ENCODE measurements at regions not wholly inside any gene's neighbourhood (a gene's known extent, or its start where the extent isn't known, plus 50 kb on each side); places are given as distances from the start of the nearest gene placed in this dataset.
"Not testable (repeated sequence)": the region's sequence is repeated elsewhere in the genome, so short reads cannot be mapped to it uniquely, and the experiment has no call there.

DNA sequence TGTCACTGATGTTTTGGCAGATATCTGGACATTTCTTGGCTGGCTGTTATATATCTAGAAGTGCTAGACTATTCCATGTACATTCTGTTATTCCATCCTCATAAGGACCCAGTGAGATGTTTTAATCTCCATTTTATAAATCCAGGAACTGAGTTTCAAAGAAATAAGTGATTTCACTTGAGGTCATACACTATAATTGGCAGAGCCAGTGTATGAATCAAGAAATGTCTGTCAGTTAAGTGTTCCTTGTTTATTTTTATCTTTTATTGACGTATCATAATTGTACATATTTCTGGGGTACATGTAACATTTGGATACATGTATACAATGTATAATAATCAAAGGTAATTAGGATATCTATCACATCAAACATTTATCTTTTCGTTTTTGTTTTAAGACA is 338.3 kb upstream of the KLF4 start:
- Mint-ChIP-seq H3K27ac (no peak overlapping the region), H3K4me3 (no peak overlapping the region), H3K9me3 (peaks cover 19% of the 10 kb centered on the region), H3K4me1 (no peaks in the 10 kb centered on the region), H3K27me3 (ENCODE audit: low read depth, poor library complexity) (peaks cover 11% of the 10 kb centered on the region), H3K36me3 (ENCODE audit: low read depth) (no peaks in the 10 kb centered on the region)
- TF ChIP-seq, protein P1, sequence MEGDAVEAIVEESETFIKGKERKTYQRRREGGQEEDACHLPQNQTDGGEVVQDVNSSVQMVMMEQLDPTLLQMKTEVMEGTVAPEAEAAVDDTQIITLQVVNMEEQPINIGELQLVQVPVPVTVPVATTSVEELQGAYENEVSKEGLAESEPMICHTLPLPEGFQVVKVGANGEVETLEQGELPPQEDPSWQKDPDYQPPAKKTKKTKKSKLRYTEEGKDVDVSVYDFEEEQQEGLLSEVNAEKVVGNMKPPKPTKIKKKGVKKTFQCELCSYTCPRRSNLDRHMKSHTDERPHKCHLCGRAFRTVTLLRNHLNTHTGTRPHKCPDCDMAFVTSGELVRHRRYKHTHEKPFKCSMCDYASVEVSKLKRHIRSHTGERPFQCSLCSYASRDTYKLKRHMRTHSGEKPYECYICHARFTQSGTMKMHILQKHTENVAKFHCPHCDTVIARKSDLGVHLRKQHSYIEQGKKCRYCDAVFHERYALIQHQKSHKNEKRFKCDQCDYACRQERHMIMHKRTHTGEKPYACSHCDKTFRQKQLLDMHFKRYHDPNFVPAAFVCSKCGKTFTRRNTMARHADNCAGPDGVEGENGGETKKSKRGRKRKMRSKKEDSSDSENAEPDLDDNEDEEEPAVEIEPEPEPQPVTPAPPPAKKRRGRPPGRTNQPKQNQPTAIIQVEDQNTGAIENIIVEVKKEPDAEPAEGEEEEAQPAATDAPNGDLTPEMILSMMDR (IDR thresholded peaks at IDR 0.05), result no peak
- DNase-seq, result no peak

DNA sequence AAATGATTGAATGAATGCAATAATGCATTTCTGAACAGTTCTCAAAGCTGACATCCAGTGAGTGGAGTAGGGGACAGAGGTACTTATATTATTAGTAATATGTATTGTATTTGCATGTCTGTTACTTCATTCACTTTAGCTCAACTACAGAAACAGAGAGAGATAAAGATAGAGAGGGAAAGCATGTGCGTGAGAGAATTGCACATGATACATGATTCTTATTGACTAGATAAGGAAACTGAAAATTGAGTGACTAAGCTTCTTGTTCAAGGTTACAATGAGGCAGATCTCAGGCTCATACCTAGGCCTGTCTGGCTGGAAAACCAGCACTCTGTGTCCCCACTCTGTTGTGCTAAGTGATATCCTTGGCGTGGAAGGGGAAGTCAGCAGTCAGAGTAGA is 337.7 kb upstream of the KLF4 start:
- no peak overlapping the region for H3K27ac Mint-ChIP-seq
- H3K4me1 Mint-ChIP-seq, result no peaks in the 10 kb centered on the region
- TF ChIP-seq, protein P1 (IDR thresholded peaks at IDR 0.05), result no peak
- no peaks in the 10 kb centered on the region for H3K36me3 Mint-ChIP-seq (ENCODE audit: low read depth)
- H3K4me3 Mint-ChIP-seq, result no peak overlapping the region
- DNase-seq, result no peak
- H3K9me3 Mint-ChIP-seq, result peaks cover 19% of the 10 kb centered on the region
- peaks cover 12% of the 10 kb centered on the region for H3K27me3 Mint-ChIP-seq (ENCODE audit: low read depth, poor library complexity)

- H3K27ac Mint-ChIP-seq; H3K27me3 Mint-ChIP-seq (ENCODE audit: low read depth, poor library complexity); H3K4me1 Mint-ChIP-seq; H3K36me3 Mint-ChIP-seq (ENCODE audit: low read depth); H3K4me3 Mint-ChIP-seq; DNase-seq: not testable (repeated sequence)
- H3K9me3 Mint-ChIP-seq, result peaks cover 19% of the 10 kb centered on the region
Measured at GRCh38 chr9:107826688-107826983, 337.1 kb upstream of the KLF4 start.

- TF ChIP-seq, protein P1 (IDR thresholded peaks at IDR 0.05), result no peak
Measured at GRCh38 chr9:107824556-107824955, 335.0 kb upstream of the KLF4 start.

DNA sequence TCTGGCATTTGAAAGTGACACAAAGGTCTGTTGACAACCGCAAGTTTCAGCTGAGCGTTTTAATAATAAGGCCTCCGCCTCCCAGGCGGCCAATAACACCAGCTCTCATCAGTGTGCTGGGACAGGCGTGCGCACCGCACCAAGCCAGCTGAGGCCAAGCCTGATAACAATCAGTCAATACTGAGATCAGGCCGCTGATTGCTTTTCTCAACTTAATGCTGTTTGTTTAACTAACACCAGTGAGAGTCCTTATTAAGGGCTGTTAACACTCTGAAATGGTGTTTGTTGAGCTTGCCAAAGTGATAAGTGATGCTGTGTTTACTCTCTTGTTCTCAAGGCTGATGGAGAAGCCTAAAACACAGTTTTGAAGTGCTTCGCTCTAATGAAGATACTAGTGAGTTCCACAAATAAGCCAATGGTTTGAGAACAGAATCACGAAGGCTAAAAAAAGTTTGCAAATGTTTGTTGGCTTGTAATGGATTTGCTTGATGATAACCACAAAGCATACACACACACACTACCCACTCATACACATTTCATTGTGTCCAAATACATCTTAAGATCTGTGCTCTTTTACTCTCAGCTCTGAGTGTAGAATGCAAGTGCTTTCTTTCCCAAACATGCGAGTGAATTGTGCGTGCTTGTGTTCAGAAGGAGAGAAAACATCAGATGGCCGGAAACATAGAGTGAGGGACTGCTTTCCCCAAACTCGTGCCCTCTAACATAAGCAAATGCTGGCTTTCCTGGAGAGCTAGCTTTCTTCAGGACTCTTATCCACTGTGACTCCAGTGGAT is 330.4 kb upstream of the KLF4 start:
- DNase-seq, result no peak
- H3K4me3 Mint-ChIP-seq, result peak overlapping the region; percentile 10
- TF ChIP-seq, protein P1 (IDR thresholded peaks at IDR 0.05), result no peak
- H3K27ac Mint-ChIP-seq, result peak overlapping the region; percentile 55
- no peaks in the 10 kb centered on the region for H3K36me3 Mint-ChIP-seq (ENCODE audit: low read depth)
- peaks cover 23% of the 10 kb centered on the region for H3K4me1 Mint-ChIP-seq
- no peaks in the 10 kb centered on the region for H3K9me3 Mint-ChIP-seq
- H3K27me3 Mint-ChIP-seq (ENCODE audit: low read depth, poor library complexity), result peaks cover 23% of the 10 kb centered on the region

More at GRCh38 chr9:107824556-107824955, 335.0 kb upstream of the KLF4 start:
- H3K9me3 Mint-ChIP-seq, result peaks cover 9% of the 10 kb centered on the region
- no peak for DNase-seq
- H3K27ac Mint-ChIP-seq, result no peak overlapping the region
- H3K27me3 Mint-ChIP-seq (ENCODE audit: low read depth, poor library complexity), result peaks cover 9% of the 10 kb centered on the region
- H3K4me3 Mint-ChIP-seq, result no peak overlapping the region
- peaks cover 21% of the 10 kb centered on the region for H3K4me1 Mint-ChIP-seq
- no peaks in the 10 kb centered on the region for H3K36me3 Mint-ChIP-seq (ENCODE audit: low read depth)

DNA sequence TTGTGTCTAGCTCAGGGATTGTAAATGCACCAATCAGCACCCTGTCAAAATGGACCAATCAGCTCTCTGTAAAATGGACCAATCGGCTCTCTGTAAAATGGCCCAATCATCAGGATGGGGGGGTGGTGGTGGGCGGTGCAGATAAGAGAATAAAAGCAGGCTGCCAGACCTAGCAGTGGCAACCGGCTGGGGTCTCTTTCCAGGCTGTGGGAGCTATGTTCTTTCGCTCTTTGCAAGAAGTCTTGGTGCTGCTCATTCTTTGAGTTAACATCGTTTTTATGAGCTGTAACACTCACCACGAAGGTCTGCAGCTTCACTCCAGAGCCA is 328.9 kb upstream of the KLF4 start:
- peaks cover 23% of the 10 kb centered on the region for H3K4me1 Mint-ChIP-seq
- not testable (repeated sequence) for H3K4me3 Mint-ChIP-seq; H3K9me3 Mint-ChIP-seq; DNase-seq; H3K27ac Mint-ChIP-seq; H3K36me3 Mint-ChIP-seq (ENCODE audit: low read depth)
- peaks cover 23% of the 10 kb centered on the region for H3K27me3 Mint-ChIP-seq (ENCODE audit: low read depth, poor library complexity)

DNA sequence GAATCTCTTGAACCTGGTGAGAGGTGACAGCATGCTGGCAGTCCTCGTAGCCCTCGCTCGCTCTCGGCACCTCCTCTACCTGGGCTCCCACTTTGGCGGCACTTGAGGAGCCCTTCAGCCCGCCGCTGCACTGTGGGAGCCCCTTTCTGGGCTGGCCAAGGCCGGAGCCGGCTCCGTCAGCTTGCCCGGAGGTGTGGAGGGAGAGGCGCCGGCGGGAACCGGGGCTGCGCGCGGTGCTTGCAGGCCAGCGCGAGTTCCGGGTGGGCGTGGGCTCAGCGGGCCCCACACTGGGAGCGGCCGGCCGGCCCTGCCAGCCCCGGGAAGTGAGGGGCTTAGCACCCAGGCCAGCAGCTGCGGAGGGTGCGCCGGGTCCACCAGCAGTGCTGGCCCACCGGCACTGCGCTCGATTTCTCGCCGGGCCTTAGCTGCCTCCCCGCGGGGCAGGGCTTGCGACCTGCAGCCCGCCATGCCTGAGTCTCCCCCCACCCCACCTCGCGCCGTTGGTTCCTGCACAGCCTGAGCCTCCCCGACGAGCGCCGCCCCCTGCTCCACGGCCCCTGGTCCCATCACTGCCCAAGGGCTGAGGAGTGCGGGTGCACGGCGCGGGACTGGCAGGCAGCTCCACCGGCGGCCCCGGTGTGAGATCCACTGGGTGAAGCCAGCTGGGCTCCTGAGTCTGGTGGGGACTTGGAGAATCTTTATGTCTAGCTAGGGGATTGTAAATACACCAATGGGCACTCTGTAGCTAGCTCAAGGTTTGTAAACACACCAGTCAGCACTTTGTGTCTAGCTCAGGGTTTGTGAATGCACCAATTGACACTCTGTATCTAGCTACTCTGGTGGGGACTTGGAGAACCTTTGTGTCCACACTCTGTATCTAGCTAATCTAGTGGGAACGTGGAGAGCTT is 328.3 kb upstream of the KLF4 start:
- not testable (repeated sequence) for H3K36me3 Mint-ChIP-seq (ENCODE audit: low read depth); DNase-seq; H3K27ac Mint-ChIP-seq; H3K9me3 Mint-ChIP-seq; H3K4me3 Mint-ChIP-seq
- H3K4me1 Mint-ChIP-seq, result peaks cover 23% of the 10 kb centered on the region
- H3K27me3 Mint-ChIP-seq (ENCODE audit: low read depth, poor library complexity), result peaks cover 18% of the 10 kb centered on the region

Measured in nephron progenitor cell (in vitro differentiated cells).